ENCODE measurements at regions not wholly inside any gene's neighbourhood (a gene's known extent, or its start where the extent isn't known, plus 50 kb on each side); places are given as distances from the start of the nearest gene placed in this dataset.

DNA sequence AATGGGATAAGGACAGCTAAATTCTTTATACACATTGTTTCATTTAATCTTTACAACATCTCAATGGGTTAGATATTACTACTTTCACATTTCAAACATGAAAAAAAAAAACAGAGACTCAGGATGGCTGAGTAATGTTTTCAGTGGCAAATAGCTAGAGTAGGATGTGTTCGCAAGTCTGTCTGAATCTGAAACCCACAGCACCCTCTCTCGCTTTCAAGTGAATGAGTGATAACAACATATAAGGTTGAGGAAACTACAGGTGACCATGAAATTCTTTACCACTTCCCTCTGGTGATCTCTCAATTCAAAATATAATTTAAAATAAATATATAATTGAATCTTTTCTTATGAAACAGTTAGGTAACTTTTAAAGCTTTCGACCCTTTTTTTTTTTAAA lies 162.6 kb downstream of the PRR32 start:
- H2BK12ac ChIP-seq (ENCODE audit: low read length), result no peak overlapping the region
- H3K79me1 ChIP-seq (ENCODE audit: low read depth, low read length), result no peaks in the 10 kb centered on the region
- DNase-seq (ENCODE audit: low spot score), result no peak
- no peak overlapping the region for H2AK5ac ChIP-seq (ENCODE audit: low read depth, low read length)
- no peak overlapping the region for H3K9ac ChIP-seq (ENCODE audit: low read depth, low read length, poor library complexity)
- H4K91ac ChIP-seq (ENCODE audit: low read depth, low read length, poor library complexity), result no peak overlapping the region
- no peaks in the 10 kb centered on the region for H3K27me3 ChIP-seq (ENCODE audit: control insufficient read depth in 3 of 3, insufficient read depth in 3 of 3, low read depth in 1 of 3, low read length in 3 of 3)
- no CpG with 5 or more reads among the region's 3 CpGs for WGBS, 2 donors (ENCODE audit: extremely low coverage in 2 of 2, insufficient read length in 2 of 2, insufficient replicate concordance in 1 of 2)
- H3K23ac ChIP-seq (ENCODE audit: low read depth, low read length, poor library complexity), result no peak overlapping the region
- H3K4me2 ChIP-seq (ENCODE audit: insufficient read depth, low read length, poor library complexity, severe bottlenecking), result no peak overlapping the region
- H3K36me3 ChIP-seq (replicated peaks in 1 of 2; ENCODE audit: control insufficient read depth in 2 of 2, insufficient read depth in 2 of 2, low read length in 2 of 2), result no peaks in the 10 kb centered on the region
- no peaks in the 10 kb centered on the region for H3K4me1 ChIP-seq (ENCODE audit: control insufficient read depth in 2 of 2, insufficient read depth in 1 of 2, low read depth in 1 of 2, low read length in 2 of 2)
- H3K27ac ChIP-seq (replicated peaks; ENCODE audit: low read length), result no peak overlapping the region
- no peak overlapping the region for H4K8ac ChIP-seq (ENCODE audit: low read depth, low read length)
- H2BK120ac ChIP-seq (ENCODE audit: low read depth, low read length), result no peak overlapping the region
- H2BK5ac ChIP-seq (ENCODE audit: low read length), result no peak overlapping the region
- no peaks in the 10 kb centered on the region for H3K9me3 ChIP-seq (replicated peaks in 1 of 2; ENCODE audit: control insufficient read depth in 2 of 2, insufficient read depth in 1 of 2, low read depth in 1 of 2, low read length in 2 of 2)
- no peak overlapping the region for H2AFZ ChIP-seq (ENCODE audit: low read length)
- no peak overlapping the region for H3K4ac ChIP-seq (ENCODE audit: low read length)
- H3K14ac ChIP-seq (ENCODE audit: low read length), result no peak overlapping the region
- no peak overlapping the region for H3K18ac ChIP-seq (ENCODE audit: low read length)
- no peak overlapping the region for H2BK15ac ChIP-seq (ENCODE audit: low read length)
- H3K4me3 ChIP-seq (ENCODE audit: low read length in 2 of 2), result no peak overlapping the region

GRCh38 chrX:126985027-126985426 lies 165.5 kb downstream of the PRR32 start:
- H3K14ac ChIP-seq (ENCODE audit: low read length), result no peak overlapping the region
- H2AFZ ChIP-seq (ENCODE audit: low read length), result no peak overlapping the region
- H2BK12ac ChIP-seq (ENCODE audit: low read length), result no peak overlapping the region
- no peaks in the 10 kb centered on the region for H3K27me3 ChIP-seq (ENCODE audit: control insufficient read depth in 3 of 3, insufficient read depth in 3 of 3, low read depth in 1 of 3, low read length in 3 of 3)
- no peak overlapping the region for H2BK5ac ChIP-seq (ENCODE audit: low read length)
- no peak overlapping the region for H4K91ac ChIP-seq (ENCODE audit: low read depth, low read length, poor library complexity)
- H4K8ac ChIP-seq (ENCODE audit: low read depth, low read length), result no peak overlapping the region
- H3K36me3 ChIP-seq (replicated peaks in 1 of 2; ENCODE audit: control insufficient read depth in 2 of 2, insufficient read depth in 2 of 2, low read length in 2 of 2), result no peaks in the 10 kb centered on the region
- no peak overlapping the region for H3K4me2 ChIP-seq (ENCODE audit: insufficient read depth, low read length, poor library complexity, severe bottlenecking)
- H3K27ac ChIP-seq (replicated peaks; ENCODE audit: low read length), result no peak overlapping the region
- H3K79me1 ChIP-seq (ENCODE audit: low read depth, low read length), result no peaks in the 10 kb centered on the region
- no peak for DNase-seq (ENCODE audit: low spot score)
- no peak overlapping the region for H2BK15ac ChIP-seq (ENCODE audit: low read length)
- H3K4me1 ChIP-seq (ENCODE audit: control insufficient read depth in 2 of 2, insufficient read depth in 1 of 2, low read depth in 1 of 2, low read length in 2 of 2), result no peaks in the 10 kb centered on the region
- no peak overlapping the region for H3K9ac ChIP-seq (ENCODE audit: low read depth, low read length, poor library complexity)
- no peak overlapping the region for H2BK120ac ChIP-seq (ENCODE audit: low read depth, low read length)
- no peak overlapping the region for H3K18ac ChIP-seq (ENCODE audit: low read length)
- H2AK5ac ChIP-seq (ENCODE audit: low read depth, low read length), result no peak overlapping the region
- H3K4me3 ChIP-seq (ENCODE audit: low read length in 2 of 2), result no peak overlapping the region
- H3K23ac ChIP-seq (ENCODE audit: low read depth, low read length, poor library complexity), result no peak overlapping the region
- H3K9me3 ChIP-seq (replicated peaks in 1 of 2; ENCODE audit: control insufficient read depth in 2 of 2, insufficient read depth in 1 of 2, low read depth in 1 of 2, low read length in 2 of 2), result no peaks in the 10 kb centered on the region
- no peak overlapping the region for H3K4ac ChIP-seq (ENCODE audit: low read length)

- no peak overlapping the region for H2AFZ ChIP-seq (ENCODE audit: low read length)
- H2BK15ac ChIP-seq (ENCODE audit: low read length), result no peak overlapping the region
- H3K27me3 ChIP-seq (ENCODE audit: control insufficient read depth in 3 of 3, insufficient read depth in 3 of 3, low read depth in 1 of 3, low read length in 3 of 3), result no peaks in the 10 kb centered on the region
- H3K14ac ChIP-seq (ENCODE audit: low read length), result no peak overlapping the region
- no peak overlapping the region for H4K8ac ChIP-seq (ENCODE audit: low read depth, low read length)
- no peak overlapping the region for H3K23ac ChIP-seq (ENCODE audit: low read depth, low read length, poor library complexity)
- H3K36me3 ChIP-seq (replicated peaks in 1 of 2; ENCODE audit: control insufficient read depth in 2 of 2, insufficient read depth in 2 of 2, low read length in 2 of 2), result no peaks in the 10 kb centered on the region
- H4K91ac ChIP-seq (ENCODE audit: low read depth, low read length, poor library complexity), result no peak overlapping the region
- no peak overlapping the region for H3K4me2 ChIP-seq (ENCODE audit: insufficient read depth, low read length, poor library complexity, severe bottlenecking)
- no peak overlapping the region for H2AK5ac ChIP-seq (ENCODE audit: low read depth, low read length)
- no peak overlapping the region for H2BK12ac ChIP-seq (ENCODE audit: low read length)
- H3K9me3 ChIP-seq (replicated peaks in 1 of 2; ENCODE audit: control insufficient read depth in 2 of 2, insufficient read depth in 1 of 2, low read depth in 1 of 2, low read length in 2 of 2), result no peaks in the 10 kb centered on the region
- no peaks in the 10 kb centered on the region for H3K4me1 ChIP-seq (ENCODE audit: control insufficient read depth in 2 of 2, insufficient read depth in 1 of 2, low read depth in 1 of 2, low read length in 2 of 2)
- no peak overlapping the region for H2BK120ac ChIP-seq (ENCODE audit: low read depth, low read length)
- H3K79me1 ChIP-seq (ENCODE audit: low read depth, low read length), result no peaks in the 10 kb centered on the region
- WGBS, 2 donors (ENCODE audit: extremely low coverage in 2 of 2, insufficient read length in 2 of 2, insufficient replicate concordance in 1 of 2), result no CpG with 5 or more reads among the region's 10 CpGs
- no peak overlapping the region for H3K4me3 ChIP-seq (ENCODE audit: low read length in 2 of 2)
- H2BK5ac ChIP-seq (ENCODE audit: low read length), result no peak overlapping the region
- no peak overlapping the region for H3K18ac ChIP-seq (ENCODE audit: low read length)
- no peak overlapping the region for H3K27ac ChIP-seq (replicated peaks; ENCODE audit: low read length)
- H3K9ac ChIP-seq (ENCODE audit: low read depth, low read length, poor library complexity), result no peak overlapping the region
- H3K4ac ChIP-seq (ENCODE audit: low read length), result no peak overlapping the region
- no peak for DNase-seq (ENCODE audit: low spot score)
Measured at GRCh38 chrX:126985981-126986380, 166.5 kb downstream of the PRR32 start.

- H2BK15ac ChIP-seq (ENCODE audit: low read length), result no peak overlapping the region
- no peak overlapping the region for H4K91ac ChIP-seq (ENCODE audit: low read depth, low read length, poor library complexity)
- H4K8ac ChIP-seq (ENCODE audit: low read depth, low read length), result no peak overlapping the region
- no peak overlapping the region for H3K23ac ChIP-seq (ENCODE audit: low read depth, low read length, poor library complexity)
- no peak overlapping the region for H3K9ac ChIP-seq (ENCODE audit: low read depth, low read length, poor library complexity)
- no peaks in the 10 kb centered on the region for H3K27me3 ChIP-seq (ENCODE audit: control insufficient read depth in 3 of 3, insufficient read depth in 3 of 3, low read depth in 1 of 3, low read length in 3 of 3)
- H3K27ac ChIP-seq (replicated peaks; ENCODE audit: low read length), result no peak overlapping the region
- no peak overlapping the region for H3K4me3 ChIP-seq (ENCODE audit: low read length in 2 of 2)
- H3K18ac ChIP-seq (ENCODE audit: low read length), result no peak overlapping the region
- H3K79me1 ChIP-seq (ENCODE audit: low read depth, low read length), result no peaks in the 10 kb centered on the region
- no peaks in the 10 kb centered on the region for H3K9me3 ChIP-seq (replicated peaks in 1 of 2; ENCODE audit: control insufficient read depth in 2 of 2, insufficient read depth in 1 of 2, low read depth in 1 of 2, low read length in 2 of 2)
- no peak overlapping the region for H3K4me2 ChIP-seq (ENCODE audit: insufficient read depth, low read length, poor library complexity, severe bottlenecking)
- H2BK120ac ChIP-seq (ENCODE audit: low read depth, low read length), result no peak overlapping the region
- no peaks in the 10 kb centered on the region for H3K36me3 ChIP-seq (replicated peaks in 1 of 2; ENCODE audit: control insufficient read depth in 2 of 2, insufficient read depth in 2 of 2, low read length in 2 of 2)
- DNase-seq (ENCODE audit: low spot score), result no peak
- no peak overlapping the region for H3K4ac ChIP-seq (ENCODE audit: low read length)
- H2BK12ac ChIP-seq (ENCODE audit: low read length), result no peak overlapping the region
- no peak overlapping the region for H2AFZ ChIP-seq (ENCODE audit: low read length)
- no peak overlapping the region for H3K14ac ChIP-seq (ENCODE audit: low read length)
- H3K4me1 ChIP-seq (ENCODE audit: control insufficient read depth in 2 of 2, insufficient read depth in 1 of 2, low read depth in 1 of 2, low read length in 2 of 2), result no peaks in the 10 kb centered on the region
- WGBS, 2 donors (ENCODE audit: extremely low coverage in 2 of 2, insufficient read length in 2 of 2, insufficient replicate concordance in 1 of 2), result no CpG with 5 or more reads among the region's 4 CpGs
- H2BK5ac ChIP-seq (ENCODE audit: low read length), result no peak overlapping the region
- H2AK5ac ChIP-seq (ENCODE audit: low read depth, low read length), result no peak overlapping the region
Measured at GRCh38 chrX:126994032-126994600, 174.6 kb downstream of the PRR32 start.

Measured in neuronal stem cell (in vitro differentiated cells).